Retinal pigment epithelial cell (primary cell): ENCODE measurements at regions not wholly inside any gene's neighbourhood (a gene's known extent, or its start where the extent isn't known, plus 50 kb on each side); places are given as distances from the start of the nearest gene placed in this dataset.

Source experiments
- DNase-seq: peaks from one replicate; pipeline ENCODE4 v3.0.0-alpha.2; 2010; ENCODE audit warnings: low read depth
- H3K4me3 ChIP-seq: 2 replicates; pipeline ENCODE4 v1.5.1; 2011; ENCODE audit warnings: mild to moderate bottlenecking, low read length, control low read depth, moderate library complexity
- TF ChIP-seq, protein P1 (sequence below): conservative IDR thresholded peaks from 2 replicates; pipeline ENCODE4 v1.5.1; 2011; ENCODE audit warnings: low read depth, low read length, control low read depth, inconsistent platforms

DNA sequence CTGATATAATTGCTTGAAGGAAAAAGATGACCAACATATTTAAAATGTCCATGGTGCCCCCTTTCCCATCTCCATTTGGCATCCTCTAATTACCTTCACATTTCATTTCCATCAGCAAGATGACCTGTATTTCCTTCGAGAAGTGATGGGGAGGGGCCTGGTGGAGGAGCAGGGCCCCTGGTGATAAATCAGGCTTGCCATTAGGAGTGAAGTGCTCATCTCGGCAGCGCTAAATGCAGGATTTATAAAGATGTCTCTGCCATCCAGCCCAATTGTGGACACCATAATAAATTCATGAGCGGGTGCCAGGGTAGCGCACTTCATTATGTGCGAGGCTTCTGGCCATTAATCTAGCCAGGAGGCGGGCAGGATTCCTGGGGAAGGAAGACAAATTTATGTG lies 101.5 kb upstream of the IRX6 start:
- H3K4me3 ChIP-seq, result no peak overlapping the region
- TF ChIP-seq, protein P1, sequence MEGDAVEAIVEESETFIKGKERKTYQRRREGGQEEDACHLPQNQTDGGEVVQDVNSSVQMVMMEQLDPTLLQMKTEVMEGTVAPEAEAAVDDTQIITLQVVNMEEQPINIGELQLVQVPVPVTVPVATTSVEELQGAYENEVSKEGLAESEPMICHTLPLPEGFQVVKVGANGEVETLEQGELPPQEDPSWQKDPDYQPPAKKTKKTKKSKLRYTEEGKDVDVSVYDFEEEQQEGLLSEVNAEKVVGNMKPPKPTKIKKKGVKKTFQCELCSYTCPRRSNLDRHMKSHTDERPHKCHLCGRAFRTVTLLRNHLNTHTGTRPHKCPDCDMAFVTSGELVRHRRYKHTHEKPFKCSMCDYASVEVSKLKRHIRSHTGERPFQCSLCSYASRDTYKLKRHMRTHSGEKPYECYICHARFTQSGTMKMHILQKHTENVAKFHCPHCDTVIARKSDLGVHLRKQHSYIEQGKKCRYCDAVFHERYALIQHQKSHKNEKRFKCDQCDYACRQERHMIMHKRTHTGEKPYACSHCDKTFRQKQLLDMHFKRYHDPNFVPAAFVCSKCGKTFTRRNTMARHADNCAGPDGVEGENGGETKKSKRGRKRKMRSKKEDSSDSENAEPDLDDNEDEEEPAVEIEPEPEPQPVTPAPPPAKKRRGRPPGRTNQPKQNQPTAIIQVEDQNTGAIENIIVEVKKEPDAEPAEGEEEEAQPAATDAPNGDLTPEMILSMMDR, result no peak
- no peak for DNase-seq

DNA sequence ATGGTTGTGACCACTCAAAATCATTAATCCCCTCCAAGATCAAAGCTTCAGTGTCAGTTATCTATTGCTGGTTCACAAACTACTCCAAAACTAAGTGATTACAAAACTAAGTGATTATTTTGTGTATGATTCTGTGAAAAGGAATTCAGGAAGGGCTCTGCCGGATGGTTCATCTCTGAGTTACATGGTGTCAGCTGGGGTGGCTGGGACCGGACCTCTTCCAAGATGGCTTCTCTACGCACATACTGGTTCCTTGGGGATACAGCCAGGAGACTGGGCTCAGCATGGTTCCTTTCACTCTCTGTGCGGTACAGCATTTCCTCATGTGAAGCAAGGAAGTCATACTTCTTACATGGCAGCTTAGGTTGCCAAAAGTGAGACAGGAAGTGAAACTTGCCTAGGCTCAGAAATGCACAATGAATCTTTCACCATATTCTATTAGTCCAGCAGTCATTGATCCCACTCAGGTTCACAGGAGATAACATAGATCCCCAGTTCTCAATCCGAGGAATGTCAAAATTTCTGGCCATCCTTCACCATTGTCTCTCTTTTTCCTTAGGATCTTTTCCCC lies 97.9 kb upstream of the IRX6 start:
- DNase-seq, result no peak
- TF ChIP-seq, protein P1, result no peak
- H3K4me3 ChIP-seq, result no peak overlapping the region

DNA sequence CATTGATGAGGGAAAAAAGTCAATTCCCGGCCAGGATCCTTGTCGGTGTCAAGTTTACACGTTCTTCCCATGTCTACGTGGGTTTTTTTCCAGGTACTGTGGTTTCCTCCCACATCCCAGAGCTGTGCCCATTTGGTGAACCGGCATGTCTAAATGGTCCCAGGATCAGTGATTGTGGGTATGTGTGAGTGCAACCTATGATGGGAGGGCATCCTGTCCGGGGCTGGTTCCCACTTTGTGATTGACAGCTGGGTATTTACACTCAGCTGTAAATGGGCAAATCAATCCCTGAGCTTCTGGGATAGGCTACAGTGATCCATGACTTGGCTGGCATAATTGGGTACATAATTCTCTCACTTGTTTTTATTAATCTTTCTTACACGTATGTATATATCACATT lies 91.2 kb upstream of the IRX6 start:
- TF ChIP-seq, protein P1, result no peak
- no peak overlapping the region for H3K4me3 ChIP-seq
- no peak for DNase-seq

DNA sequence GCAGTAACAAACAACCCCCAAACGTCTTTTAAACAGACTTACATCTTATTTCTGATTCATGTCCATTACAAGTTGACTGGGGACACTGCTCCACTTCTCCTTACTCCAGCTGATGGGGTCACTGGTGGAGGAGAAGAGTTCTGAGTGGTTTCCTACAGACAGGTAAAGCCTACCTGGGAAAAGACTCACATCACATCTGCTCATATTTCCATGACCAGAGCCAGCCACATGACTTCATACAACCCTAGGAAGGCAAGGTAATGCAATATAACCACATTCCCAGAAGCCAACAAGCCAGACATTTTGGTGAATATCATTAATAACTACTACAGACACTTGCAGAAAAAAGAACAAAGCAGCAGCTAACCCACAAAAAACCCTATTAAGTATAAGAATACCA lies 90.5 kb upstream of the IRX6 start:
- TF ChIP-seq, protein P1, result no peak

DNA sequence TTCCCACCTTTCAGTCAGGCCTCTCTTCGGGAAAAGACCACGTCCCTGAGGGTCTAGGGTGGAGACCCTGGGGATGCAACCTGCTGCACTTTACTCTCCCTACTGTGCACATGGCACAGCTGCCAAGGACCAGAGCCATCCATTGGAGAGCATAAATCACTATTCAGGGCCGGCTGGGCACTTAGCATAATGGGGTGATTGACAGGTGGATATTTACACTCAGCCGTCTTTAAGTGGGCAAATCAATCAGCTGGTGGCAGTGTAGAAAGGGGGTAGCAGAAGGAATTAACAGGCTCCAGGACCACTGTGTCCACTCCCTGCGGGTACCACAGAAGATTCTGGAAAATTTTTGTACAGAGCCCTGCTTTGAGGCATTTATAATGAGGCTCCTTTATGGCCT lies 87.3 kb upstream of the IRX6 start:
- DNase-seq, result no peak
- H3K4me3 ChIP-seq, result no peak overlapping the region
- TF ChIP-seq, protein P1, result no peak

More for the DNA sequence above, 90.5 kb upstream of the IRX6 start:
- DNase-seq, result no peak
- H3K4me3 ChIP-seq, result no peak overlapping the region

DNA sequence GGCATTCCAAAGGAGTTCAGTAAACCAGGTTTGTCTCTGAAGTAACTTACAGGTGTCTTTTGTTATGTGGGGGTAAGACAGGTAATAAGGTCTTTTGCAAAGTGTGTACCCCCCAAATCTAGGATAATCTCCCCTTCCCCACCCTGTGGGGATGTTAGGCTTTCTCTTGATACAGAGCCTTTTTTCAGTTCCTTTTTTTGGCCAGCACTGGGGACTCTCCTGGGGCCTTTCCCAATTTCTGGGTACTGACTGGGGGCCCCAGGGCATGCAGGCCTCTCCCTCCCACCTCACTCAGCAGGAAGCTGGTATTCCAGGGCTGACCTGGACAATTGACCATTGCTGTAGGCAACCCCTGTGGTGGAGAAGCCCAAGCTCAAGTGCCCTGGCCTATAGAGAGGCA lies 84.3 kb upstream of the IRX6 start:
- no peak for DNase-seq
- no peak overlapping the region for H3K4me3 ChIP-seq
- TF ChIP-seq, protein P1, result no peak

DNA sequence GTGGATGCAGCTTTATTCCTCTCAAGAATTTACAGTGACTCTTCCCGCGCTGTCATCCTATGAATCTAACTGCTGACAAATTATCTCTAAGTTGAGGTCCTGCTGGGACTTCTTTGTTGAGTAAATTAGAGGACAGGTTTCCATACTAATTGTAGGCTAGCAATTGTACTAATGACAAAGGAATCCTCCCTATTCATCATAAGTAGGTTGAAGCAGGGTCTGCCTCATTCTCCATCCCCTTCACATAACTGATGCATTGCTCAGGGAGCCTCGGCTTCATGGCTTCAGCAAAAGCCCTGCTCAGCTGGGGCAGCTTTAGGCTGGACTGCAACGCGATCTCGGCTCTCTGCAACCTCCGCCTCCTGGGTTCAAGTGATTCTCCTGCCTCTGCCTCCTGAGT lies 83.1 kb upstream of the IRX6 start:
- H3K4me3 ChIP-seq, result no peak overlapping the region
- TF ChIP-seq, protein P1, result no peak
- no peak for DNase-seq
